GM23338 (cell line): ENCODE measurements at regions not wholly inside any gene's neighbourhood (a gene's known extent, or its start where the extent isn't known, plus 50 kb on each side); places are given as distances from the start of the nearest gene placed in this dataset.

ENCODE experiments used
- ATAC-seq: fragments of 200-7000 bp; cut with Tn5 transposase; 3 replicates; pipeline ENCODE4 v1.9.1; 2020
- DNase-seq: peaks from one replicate; pipeline ENCODE4 v3.0.0-alpha.2; 2015; ENCODE audit warnings: low spot score
- H2AFZ ChIP-seq: fragments of 200-600 bp; sonication (generic); 2 replicates; pipeline ENCODE4 v1.8.0; 2016; ENCODE audit warnings: antibody characterized with exemption, mild to moderate bottlenecking, moderate library complexity
- H3F3A ChIP-seq: fragments of 200-600 bp; sonication (generic); replicated peaks from 2 replicates; pipeline ENCODE4 v1.8.0; 2017; ENCODE audit warnings: antibody characterized with exemption, mixed run types, low read depth
- H3K27ac ChIP-seq: fragments of 200-600 bp; sonication (generic); 2 replicates; pipeline ENCODE4 v1.6.1; 2016; ENCODE audit warnings: low read depth
- H3K27me3 ChIP-seq: fragments of 200-600 bp; sonication (generic); 2 replicates; pipeline ENCODE4 v1.8.0; 2016; ENCODE audit warnings: mild to moderate bottlenecking, mixed run types, moderate library complexity; ENCODE audit not compliant: insufficient read depth
- H3K36me3 ChIP-seq: fragments of 200-600 bp; sonication (generic); 2 replicates; pipeline ENCODE4 v1.8.0; 2016; ENCODE audit warnings: mild to moderate bottlenecking; ENCODE audit not compliant: insufficient read depth
- H3K4me1 ChIP-seq: fragments of 200-600 bp; sonication (generic); 2 replicates; pipeline ENCODE4 v1.8.0; 2016; ENCODE audit warnings: mild to moderate bottlenecking, moderate library complexity; ENCODE audit not compliant: insufficient read depth
- H3K4me2 ChIP-seq: fragments of 200-600 bp; sonication (generic); 2 replicates; pipeline ENCODE4 v1.7.1; 2017; ENCODE audit warnings: mixed run types
- H3K4me3 ChIP-seq: fragments of 200-600 bp; sonication (generic); 2 replicates; pipeline ENCODE4 v1.6.1; 2016; ENCODE audit warnings: mixed run types
- H3K79me2 ChIP-seq: fragments of 200-600 bp; sonication (generic); replicated peaks from 2 replicates; pipeline ENCODE4 v1.8.0; 2017; ENCODE audit warnings: mild to moderate bottlenecking; ENCODE audit not compliant: insufficient read depth
- H3K9me2 ChIP-seq: fragments of 200-600 bp; sonication (generic); 2 replicates; pipeline ENCODE4 v1.8.0; 2017; ENCODE audit not compliant: insufficient read depth
- H4K20me1 ChIP-seq: fragments of 200-600 bp; sonication (generic); replicated peaks from 2 replicates; pipeline ENCODE4 v1.8.0; 2017; ENCODE audit warnings: mild to moderate bottlenecking; ENCODE audit not compliant: insufficient read depth
- H3K27ac Mint-ChIP-seq: 2 replicates; pipeline ENCODE4 v1.8.0; 2020; ENCODE audit warnings: inconsistent platforms, mild to moderate bottlenecking, moderate library complexity, mixed read lengths
- H3K27me3 Mint-ChIP-seq: 3 replicates; pipeline ENCODE4 v1.8.0; 2022; ENCODE audit warnings: low read depth, mild to moderate bottlenecking, moderate library complexity, mixed read lengths, inconsistent platforms; ENCODE audit not compliant: insufficient read depth, poor library complexity
- H3K36me3 Mint-ChIP-seq: 3 replicates; pipeline ENCODE4 v1.8.0; 2021; ENCODE audit warnings: low read depth, mild to moderate bottlenecking, inconsistent platforms, moderate library complexity, mixed read lengths
- H3K4me1 Mint-ChIP-seq: 3 replicates; pipeline ENCODE4 v1.8.0; 2020; ENCODE audit warnings: mild to moderate bottlenecking, inconsistent platforms, mixed read lengths
- H3K4me3 Mint-ChIP-seq: 3 replicates; pipeline ENCODE4 v1.8.0; 2021; ENCODE audit warnings: moderate library complexity, mild to moderate bottlenecking, inconsistent platforms, mixed read lengths
- H3K9me3 Mint-ChIP-seq: 3 replicates; pipeline ENCODE4 v1.8.0; 2020; ENCODE audit warnings: moderate library complexity, mild to moderate bottlenecking, inconsistent platforms, mixed read lengths
- CREB1 ChIP-seq: fragments of 250-450 bp; sonication (Bioruptor Pico); IDR thresholded peaks from 2 replicates; pipeline ENCODE4 v1.5.0; 2020; ENCODE audit warnings: low read depth, mild to moderate bottlenecking, moderate library complexity
- CTCF ChIP-seq, 2 experiments: fragments of 200-600 bp in 1 of 2; sonication (generic) in 1 of 2; conservative IDR thresholded peaks; 2 replicates each; pipeline versions ENCODE4 v1.5.1 to v1.6.1; 2016 to 2017; ENCODE audit warnings: antibody characterized with exemption in 2 of 2, low read depth in 2 of 2, mild to moderate bottlenecking in 2 of 2, moderate library complexity in 1 of 2
- ETS1 ChIP-seq: IDR thresholded peaks from 2 replicates; pipeline ENCODE4 v1.6.1; 2016; ENCODE audit warnings: antibody characterized with exemption
- EZH2 ChIP-seq: fragments of 200-600 bp; sonication (generic); IDR thresholded peaks from one replicate; pipeline ENCODE4 v1.8.0; 2017; ENCODE audit warnings: antibody characterized with exemption, mild to moderate bottlenecking, low read depth; ENCODE audit not compliant: unreplicated experiment
- EZH2phosphoT487 ChIP-seq: fragments of 200-600 bp; sonication (generic); IDR thresholded peaks from one replicate; pipeline ENCODE4 v1.8.1; 2018; ENCODE audit warnings: antibody characterized with exemption; ENCODE audit not compliant: unreplicated experiment
- NANOG ChIP-seq: IDR thresholded peaks from 2 replicates; pipeline ENCODE4 v1.6.1; 2016; ENCODE audit warnings: antibody characterized with exemption, borderline replicate concordance
- REST ChIP-seq: IDR thresholded peaks from one replicate; pipeline ENCODE4 v1.6.1; 2018; ENCODE audit warnings: antibody characterized with exemption; ENCODE audit not compliant: unreplicated experiment
- STAT1 ChIP-seq: IDR thresholded peaks from one replicate; pipeline ENCODE4 v1.6.1; 2016; ENCODE audit warnings: antibody characterized with exemption; ENCODE audit not compliant: unreplicated experiment
- ZNF331 ChIP-seq: fragments of 250-450 bp; sonication (Bioruptor Pico); IDR thresholded peaks from 2 replicates; pipeline ENCODE4 v1.5.0; 2020; ENCODE audit warnings: low read depth, mild to moderate bottlenecking, moderate library complexity

- H3K9me3 Mint-ChIP-seq, result no peaks in the 10 kb centered on the region
- H3K4me1 Mint-ChIP-seq, result no peaks in the 10 kb centered on the region
- no peak overlapping the region for H3K27ac Mint-ChIP-seq
- TF ChIP-seq CTCF (conservative IDR thresholded peaks at IDR 0.05; ENCODE audit: low read depth in 2 of 2) (peak in 1 of 2 experiments; percentile 46; a peak in 3 of 4 replicates), EZH2 (no peak)
- no peaks in the 10 kb centered on the region for H3K9me2 ChIP-seq
- H3K4me1 ChIP-seq, result no peaks in the 10 kb centered on the region
- H4K20me1 ChIP-seq, result no peaks in the 10 kb centered on the region
- H3K27me3 Mint-ChIP-seq, result no peaks in the 10 kb centered on the region
- H2AFZ ChIP-seq, result peak overlapping the region; percentile 65; the same call in 1 of the 2 replicates
- no peaks in the 10 kb centered on the region for H3K36me3 Mint-ChIP-seq
- H3K27me3 ChIP-seq, result no peaks in the 10 kb centered on the region
- H3K4me3 ChIP-seq, result no peak overlapping the region
- ATAC-seq (no peak; the same call in 2 of the 3 replicates), DNase-seq (peak; percentile 21)
- no peak overlapping the region for H3K27ac ChIP-seq
- no peak overlapping the region for H3K4me2 ChIP-seq
- no peak overlapping the region for H3K4me3 Mint-ChIP-seq
- H3K79me2 ChIP-seq, result no peaks in the 10 kb centered on the region
- no peaks in the 10 kb centered on the region for H3K36me3 ChIP-seq
- H3F3A ChIP-seq, result no peaks in the 10 kb centered on the region
Measured at GRCh38 chr2:193935114-193935513, 1721.9 kb upstream of the SLC39A10 start.

- Mint-ChIP-seq H3K27me3 (peaks cover 4% of the 10 kb centered on the region), H3K4me1 (no peaks in the 10 kb centered on the region), H3K36me3 (no peaks in the 10 kb centered on the region), H3K27ac (no peak overlapping the region), H3K9me3 (no peaks in the 10 kb centered on the region), H3K4me3 (no peak overlapping the region)
- H3K4me3 ChIP-seq, result no peak overlapping the region
- no peak overlapping the region for H3K27ac ChIP-seq
- no peaks in the 10 kb centered on the region for H3K36me3 ChIP-seq
- no peak for DNase-seq
- ATAC-seq, result no peak
- no peak overlapping the region for H3K4me2 ChIP-seq
- no peaks in the 10 kb centered on the region for H3K27me3 ChIP-seq
- H3K79me2 ChIP-seq, result no peaks in the 10 kb centered on the region
- H3K9me2 ChIP-seq, result no peaks in the 10 kb centered on the region
- no peak for TF ChIP-seq ETS1
- TF ChIP-seq REST, result no peak
- no peak for TF ChIP-seq CTCF (conservative IDR thresholded peaks at IDR 0.05; ENCODE audit: low read depth in 2 of 2)
- TF ChIP-seq EZH2phosphoT487, result no peak
- TF ChIP-seq CREB1 (CRISPR knock-in tag), result no peak
- no peak for TF ChIP-seq EZH2
- TF ChIP-seq ZNF331 (CRISPR knock-in tag), result no peak
- TF ChIP-seq NANOG, result no peak
- no peak for TF ChIP-seq STAT1
- no peaks in the 10 kb centered on the region for H3K4me1 ChIP-seq
- H2AFZ ChIP-seq, result no peak overlapping the region
- H4K20me1 ChIP-seq, result no peaks in the 10 kb centered on the region
- no peaks in the 10 kb centered on the region for H3F3A ChIP-seq
Measured at GRCh38 chr2:193929131-193929530, 1727.9 kb upstream of the SLC39A10 start.
